ENCODE measurements at regions not wholly inside any gene's neighbourhood (a gene's known extent, or its start where the extent isn't known, plus 50 kb on each side); places are given as distances from the start of the nearest gene placed in this dataset.

DNA sequence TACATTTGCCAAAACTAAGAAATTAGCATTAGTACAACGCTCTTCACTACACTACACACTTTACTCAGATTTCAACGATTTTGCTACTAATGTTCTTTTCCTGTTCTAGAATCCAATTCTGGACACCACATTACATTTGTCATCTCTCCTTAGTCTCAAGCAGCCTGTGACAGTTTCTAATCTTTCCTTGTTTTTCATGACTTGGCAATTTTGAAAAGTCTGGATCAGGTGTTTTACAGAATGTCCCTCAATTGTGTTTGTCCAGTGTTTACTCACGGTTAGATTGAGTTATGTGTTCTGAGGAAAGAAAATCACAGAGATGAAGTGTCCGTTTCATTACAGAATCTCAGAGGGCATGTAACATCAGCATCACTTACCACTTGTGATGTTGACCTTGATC is 372.6 kb downstream of the TFAP2A start:
- TF ChIP-seq, protein P1, sequence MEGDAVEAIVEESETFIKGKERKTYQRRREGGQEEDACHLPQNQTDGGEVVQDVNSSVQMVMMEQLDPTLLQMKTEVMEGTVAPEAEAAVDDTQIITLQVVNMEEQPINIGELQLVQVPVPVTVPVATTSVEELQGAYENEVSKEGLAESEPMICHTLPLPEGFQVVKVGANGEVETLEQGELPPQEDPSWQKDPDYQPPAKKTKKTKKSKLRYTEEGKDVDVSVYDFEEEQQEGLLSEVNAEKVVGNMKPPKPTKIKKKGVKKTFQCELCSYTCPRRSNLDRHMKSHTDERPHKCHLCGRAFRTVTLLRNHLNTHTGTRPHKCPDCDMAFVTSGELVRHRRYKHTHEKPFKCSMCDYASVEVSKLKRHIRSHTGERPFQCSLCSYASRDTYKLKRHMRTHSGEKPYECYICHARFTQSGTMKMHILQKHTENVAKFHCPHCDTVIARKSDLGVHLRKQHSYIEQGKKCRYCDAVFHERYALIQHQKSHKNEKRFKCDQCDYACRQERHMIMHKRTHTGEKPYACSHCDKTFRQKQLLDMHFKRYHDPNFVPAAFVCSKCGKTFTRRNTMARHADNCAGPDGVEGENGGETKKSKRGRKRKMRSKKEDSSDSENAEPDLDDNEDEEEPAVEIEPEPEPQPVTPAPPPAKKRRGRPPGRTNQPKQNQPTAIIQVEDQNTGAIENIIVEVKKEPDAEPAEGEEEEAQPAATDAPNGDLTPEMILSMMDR (conservative IDR thresholded peaks at IDR 0.05) = no peak
- H3K27ac ChIP-seq = no peak overlapping the region

DNA sequence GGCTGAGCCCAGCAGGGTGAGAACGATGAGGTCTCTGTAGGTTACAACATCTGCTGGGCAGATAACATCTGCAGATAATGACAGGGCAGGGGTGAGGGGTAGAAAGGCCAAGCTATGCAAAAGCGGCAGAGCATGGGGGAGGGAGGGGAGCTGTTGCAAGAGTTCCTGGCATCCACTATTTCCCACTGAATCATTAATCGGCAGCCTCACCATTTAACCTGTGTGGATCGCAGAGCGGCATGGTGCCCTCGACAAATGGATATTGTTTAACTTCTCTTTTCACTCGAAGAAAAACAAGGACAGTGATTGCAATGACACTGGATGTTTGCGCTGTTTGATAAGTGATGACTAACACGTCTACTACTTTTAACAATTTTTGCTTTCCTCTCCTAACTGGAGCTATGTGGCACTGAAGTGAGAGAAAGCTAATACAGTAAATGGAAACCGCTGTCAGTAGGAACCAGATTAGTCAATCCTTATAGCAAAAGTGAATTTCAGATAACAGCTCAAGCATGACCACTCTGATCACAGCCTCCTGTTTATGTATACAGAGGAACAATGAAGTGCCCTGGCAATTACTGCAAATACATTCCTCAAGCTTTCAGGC is 381.5 kb downstream of the TFAP2A start:
- TF ChIP-seq, protein P1 (conservative IDR thresholded peaks at IDR 0.05) = no peak
- no peak overlapping the region for H3K27ac ChIP-seq

DNA sequence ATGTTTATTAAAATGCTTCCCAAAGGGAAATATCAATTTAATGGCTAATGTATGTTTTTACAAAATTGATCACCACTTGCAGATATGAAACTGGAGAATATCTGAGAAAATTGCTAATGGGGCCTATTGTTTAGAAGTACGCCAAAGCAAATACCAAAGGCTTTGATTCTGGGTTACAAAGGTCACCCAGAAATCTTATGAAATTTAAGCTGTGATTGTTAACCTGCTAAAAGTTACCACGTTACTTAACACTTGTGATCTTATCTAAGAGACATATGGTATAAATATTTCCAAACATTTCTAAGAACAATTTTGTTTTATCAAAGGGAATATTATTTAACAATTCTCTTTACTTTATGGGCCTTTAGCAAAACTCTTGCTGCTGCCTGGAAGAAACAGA is 383.3 kb downstream of the TFAP2A start:
- H3K27ac ChIP-seq = no peak overlapping the region
- TF ChIP-seq, protein P1 (conservative IDR thresholded peaks at IDR 0.05) = no peak

DNA sequence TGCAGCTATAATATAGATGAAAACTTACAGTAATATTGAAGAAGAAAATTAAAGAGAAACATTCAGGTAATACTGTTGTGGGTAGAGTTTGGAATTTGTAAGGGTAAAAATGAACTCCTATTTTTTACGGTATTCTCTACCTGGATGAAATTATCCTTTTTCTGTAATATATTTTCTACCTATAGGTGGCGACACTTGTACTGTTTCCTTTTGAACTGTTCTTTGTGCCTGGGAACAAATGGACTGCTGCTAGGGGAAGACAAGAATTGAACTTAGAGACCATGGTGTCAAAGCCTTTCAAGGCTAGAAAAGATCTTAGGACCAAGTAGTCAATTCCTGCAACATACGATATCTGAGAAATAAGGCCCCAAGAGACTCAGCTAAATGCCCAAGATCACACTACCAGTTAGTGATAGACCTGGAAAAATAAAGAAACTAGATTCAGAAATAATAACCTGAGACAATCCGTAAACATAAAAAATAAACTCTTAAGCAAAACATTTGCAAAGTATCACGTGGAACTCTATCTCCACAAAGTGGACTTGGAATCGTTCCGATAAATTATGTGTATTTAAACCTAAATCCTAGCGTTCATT is 383.8 kb downstream of the TFAP2A start:
- no peak overlapping the region for H3K27ac ChIP-seq
- TF ChIP-seq, protein P1 (conservative IDR thresholded peaks at IDR 0.05) = 0 out of 2 replicates have a peak, but pooled peaks have one; percentile 8

DNA sequence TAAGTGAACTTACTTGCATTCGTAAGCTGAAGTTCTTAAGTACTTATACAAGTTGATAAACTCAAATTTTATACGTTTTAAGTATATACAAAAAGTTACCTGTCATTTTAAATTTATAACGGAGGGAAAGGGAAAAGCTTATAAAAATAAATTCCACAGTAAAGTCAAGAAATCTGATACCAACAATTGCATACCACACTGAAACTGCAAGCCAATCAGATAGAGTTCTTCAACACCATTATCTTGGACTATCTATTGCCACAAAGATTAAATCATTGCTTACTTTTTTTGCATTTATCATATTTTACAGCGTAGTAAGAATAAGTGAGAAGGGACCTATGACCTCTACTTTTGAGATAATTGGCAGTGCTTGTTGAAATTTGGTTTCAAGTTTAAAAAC is 386.7 kb downstream of the TFAP2A start:
- TF ChIP-seq, protein P1 (conservative IDR thresholded peaks at IDR 0.05) = no peak
- no peak overlapping the region for H3K27ac ChIP-seq

DNA sequence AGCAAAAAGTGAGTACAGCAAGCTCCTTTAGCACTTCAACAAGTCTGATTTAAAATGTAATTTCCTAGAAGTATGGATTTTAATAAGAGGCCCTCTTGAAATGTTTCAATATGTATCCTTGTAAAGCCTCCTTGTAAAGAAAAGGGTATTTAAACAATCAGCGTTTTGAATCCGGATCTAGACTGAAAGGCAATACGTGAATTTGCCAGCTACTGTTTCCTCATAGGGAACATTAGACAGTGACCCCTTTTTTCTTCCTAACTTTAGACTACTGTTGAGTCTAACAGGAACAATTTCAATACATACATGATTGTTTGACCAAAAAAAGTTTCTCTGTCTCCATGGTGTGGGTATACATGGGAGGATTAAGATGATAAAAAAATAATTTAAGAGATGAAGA is 395.0 kb downstream of the TFAP2A start:
- no peak overlapping the region for H3K27ac ChIP-seq
- TF ChIP-seq, protein P1 (conservative IDR thresholded peaks at IDR 0.05) = no peak

DNA sequence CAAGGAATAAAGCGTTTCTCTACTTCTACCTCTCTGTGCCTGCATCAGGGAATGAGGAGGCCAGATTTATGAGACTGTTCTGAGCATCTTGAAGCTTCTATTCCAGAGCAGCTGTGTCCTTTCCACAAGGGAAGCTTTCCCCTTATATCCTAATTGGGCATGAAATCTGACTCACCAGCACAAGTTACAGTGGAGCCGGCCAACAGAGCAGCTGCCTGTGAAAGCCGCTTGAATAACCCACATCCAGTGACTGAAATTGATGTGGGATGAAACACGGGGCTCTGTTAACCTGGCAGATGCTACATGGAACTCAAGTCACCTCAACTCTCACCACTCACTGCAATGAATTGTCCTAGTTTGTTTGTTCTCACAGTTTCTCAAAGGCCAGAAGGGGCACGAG is 400.3 kb downstream of the TFAP2A start:
- TF ChIP-seq, protein P1 (conservative IDR thresholded peaks at IDR 0.05) = no peak
- no peak overlapping the region for H3K27ac ChIP-seq

Data from VCaP (cell line).